HCT116 (cell line): ENCODE measurements at regions not wholly inside any gene's neighbourhood (a gene's known extent, or its start where the extent isn't known, plus 50 kb on each side); places are given as distances from the start of the nearest gene placed in this dataset.

Experiments
- ATAC-seq: fragments of 200-7000 bp; cut with Tn5 transposase; 2 replicates; pipeline ENCODE4 v1.9.1; 2020; ENCODE audit warnings: mild to moderate bottlenecking, moderate library complexity
- BruUV-seq: library from RNA; stranded (reverse); fragments of 400-500 nt; replicated peaks from 2 replicates; lab custom pipeline; 2021; lab: Mats Ljungman, UMichigan
- CTCF ChIA-PET: fragments of 300-600 bp; sonication (Branson Sonifier 250); formaldehyde crosslinking; loops from one replicate; lab custom pipeline; 2021; ENCODE audit warnings: antibody characterized with exemption; lab: Charles Lee
- POLR2A ChIA-PET: fragments of 300-600, 350-600 bp; sonication (Branson Sonifier 250); formaldehyde crosslinking; loops from one replicate; lab custom pipeline; 2021; ENCODE audit warnings: antibody characterized with exemption; lab: Charles Lee
- RAD21 ChIA-PET, 2 experiments: fragments of 300-600 bp; sonication (Branson Sonifier 250); formaldehyde crosslinking; loops; one replicate each; lab custom pipeline; 2023; ENCODE audit warnings: low total read pairs in 2 of 2; ENCODE audit not compliant: uncharacterized antibody in 2 of 2, unreplicated experiment in 2 of 2, low non-redundant PET in 1 of 2; lab: Charles Lee
- DNase-seq: peaks from one replicate; pipeline ENCODE4 v3.0.0-alpha.2; 2010; ENCODE audit warnings: low read depth, low spot score
- H2AFZ ChIP-seq: fragments of 200-600 bp; shearing (Covaris generic), sonication (generic); 2 replicates; pipeline ENCODE4 v1.6.1; 2017; ENCODE audit warnings: low read depth, mixed run types, mixed read lengths, antibody characterized with exemption, low read length; ENCODE audit not compliant: poor library complexity, severe bottlenecking
- H3K27ac ChIP-seq: 2 replicates; pipeline ENCODE4 v1.5.1; 2012; ENCODE audit warnings: low read depth, low read length
- H3K27me3 ChIP-seq: fragments of 200-600 bp; sonication (generic); 2 replicates; pipeline ENCODE4 v1.6.1; 2016; ENCODE audit warnings: mixed run types, low read length, mixed read lengths; ENCODE audit not compliant: insufficient read depth
- H3K36me3 ChIP-seq, 2 experiments: fragments of 200-500 bp in 1 of 2; fragments of 200-600 bp in 1 of 2; sonication (Bioruptor generic) in 1 of 2; sonication (generic) in 1 of 2; 2 replicates each; pipeline versions ENCODE4 v1.5.1 to v1.6.1; 2014 to 2016; ENCODE audit warnings: low read length in 2 of 2, inconsistent platforms in 1 of 2, mixed read lengths in 1 of 2, mixed run types in 1 of 2; ENCODE audit not compliant: insufficient read depth in 2 of 2, control insufficient read depth in 1 of 2
- H3K4me1 ChIP-seq, 2 experiments: fragments of 200-600 bp in 1 of 2; sonication (generic) in 1 of 2; 2 replicates each; pipeline versions ENCODE4 v1.5.1 to v1.6.1; 2012 to 2017; ENCODE audit warnings: low read length in 2 of 2, inconsistent platforms in 1 of 2, mild to moderate bottlenecking in 1 of 2, mixed read lengths in 1 of 2, mixed run types in 1 of 2, moderate library complexity in 1 of 2; ENCODE audit not compliant: insufficient read depth in 2 of 2, control insufficient read depth in 1 of 2
- H3K4me2 ChIP-seq: fragments of 200-600 bp; sonication (generic); 2 replicates; pipeline ENCODE4 v1.6.1; 2017; ENCODE audit warnings: mixed run types, low read length, mixed read lengths
- H3K4me3 ChIP-seq, 2 experiments: fragments of 200-600 bp in 1 of 2; sonication (generic) in 1 of 2; replicated peaks in 1 of 2; 2 replicates each; pipeline ENCODE4 v1.5.1; 2011 to 2016; ENCODE audit warnings: low read length in 2 of 2, control low read depth in 1 of 2, low read depth in 1 of 2, mild to moderate bottlenecking in 1 of 2, mixed read lengths in 1 of 2, mixed run types in 1 of 2
- H3K79me2 ChIP-seq: fragments of 200-600 bp; sonication (generic); 2 replicates; pipeline ENCODE4 v1.6.1; 2017; ENCODE audit warnings: mild to moderate bottlenecking, mixed run types, low read length, moderate library complexity, mixed read lengths; ENCODE audit not compliant: insufficient read depth
- H3K9ac ChIP-seq: fragments of 200-600 bp; sonication (generic); 2 replicates; pipeline ENCODE4 v1.6.1; 2016; ENCODE audit warnings: low read length, mixed read lengths
- H3K9me2 ChIP-seq: fragments of 200-600 bp; sonication (generic), shearing (Covaris generic); 2 replicates; pipeline ENCODE4 v1.6.1; 2017; ENCODE audit warnings: mixed run types, mild to moderate bottlenecking, moderate library complexity; ENCODE audit not compliant: insufficient read depth
- H3K9me3 ChIP-seq, 2 experiments: fragments of 200-500 bp in 1 of 2; fragments of 200-600 bp in 1 of 2; sonication (Bioruptor generic) in 1 of 2; sonication (generic) in 1 of 2; 2 replicates each; pipeline ENCODE4 v1.6.1; 2014 to 2017; ENCODE audit warnings: low read length in 2 of 2, mixed read lengths in 2 of 2, inconsistent platforms in 1 of 2, low read depth in 1 of 2, mild to moderate bottlenecking in 1 of 2, mixed run types in 1 of 2, moderate library complexity in 1 of 2; ENCODE audit not compliant: control insufficient read depth in 1 of 2, insufficient read depth in 1 of 2
- H4K20me1 ChIP-seq: fragments of 200-600 bp; sonication (generic), shearing (Covaris generic); 2 replicates; pipeline ENCODE4 v1.6.1; 2017; ENCODE audit warnings: mixed run types, mild to moderate bottlenecking, moderate library complexity; ENCODE audit not compliant: insufficient read depth
- ATF3 ChIP-seq: IDR thresholded peaks from 2 replicates; pipeline ENCODE4 v1.6.1; 2012
- CBX3 ChIP-seq: IDR thresholded peaks from 2 replicates; pipeline ENCODE4 v1.6.1; 2012; ENCODE audit warnings: low read depth
- EZH2 ChIP-seq: fragments of 200-600 bp; sonication (generic); IDR thresholded peaks from 2 replicates; pipeline ENCODE4 v1.6.1; 2017; ENCODE audit warnings: antibody characterized with exemption, mixed run types
- EZH2phosphoT487 ChIP-seq: fragments of 200-600 bp; IDR thresholded peaks from 2 replicates; pipeline ENCODE4 v1.6.1; 2018; ENCODE audit warnings: antibody characterized with exemption, borderline replicate concordance
- JUND ChIP-seq: IDR thresholded peaks from 2 replicates; pipeline ENCODE4 v1.6.1; 2012
- POLR2A ChIP-seq: IDR thresholded peaks from 2 replicates; pipeline ENCODE4 v1.7.0; 2011; ENCODE audit warnings: borderline replicate concordance; ENCODE audit not compliant: insufficient read depth, insufficient read length; ENCODE audit errors: extremely low read depth
- POLR2AphosphoS5 ChIP-seq: IDR thresholded peaks from 2 replicates; pipeline ENCODE4 v1.6.1; 2011; ENCODE audit warnings: mild to moderate bottlenecking, low read depth, low read length, moderate library complexity
- RAD21 ChIP-seq: IDR thresholded peaks from 2 replicates; pipeline ENCODE4 v1.6.1; 2012; ENCODE audit warnings: low read depth, mild to moderate bottlenecking
- REST ChIP-seq: IDR thresholded peaks from 2 replicates; pipeline ENCODE4 v1.6.1; 2012; ENCODE audit warnings: low read depth
- SIN3A ChIP-seq: IDR thresholded peaks from 2 replicates; pipeline ENCODE4 v1.6.1; 2012; ENCODE audit warnings: low read depth
- SRF ChIP-seq: IDR thresholded peaks from 2 replicates; pipeline ENCODE4 v1.6.1; 2012; ENCODE audit warnings: low read depth
- TCF7L2 ChIP-seq: IDR thresholded peaks from 2 replicates; pipeline ENCODE4 v1.7.0; 2011; ENCODE audit warnings: borderline replicate concordance, inconsistent platforms; ENCODE audit not compliant: insufficient read depth, insufficient read length; ENCODE audit errors: extremely low read depth
- ZBTB33 ChIP-seq: IDR thresholded peaks from 2 replicates; pipeline ENCODE4 v1.6.1; 2011; ENCODE audit warnings: mild to moderate bottlenecking, low read length, moderate library complexity; ENCODE audit not compliant: insufficient replicate concordance; ENCODE audit errors: extremely low read depth
- ZFX ChIP-seq: fragments of 450-650 bp; IDR thresholded peaks from 2 replicates; pipeline ENCODE4 v1.6.1; 2017
- ZNF274 ChIP-seq: fragments of 200-500 bp; sonication (Bioruptor generic); IDR thresholded peaks from 2 replicates; pipeline ENCODE4 v1.6.1; 2014; ENCODE audit warnings: mild to moderate bottlenecking, low read depth, low read length, inconsistent platforms
- intact Hi-C: fragments of 100-400 bp; cut with micrococcal nuclease; formaldehyde crosslinking; loops from 2 replicates; pipeline ENCODE4 v1.10.0; 2022

DNA sequence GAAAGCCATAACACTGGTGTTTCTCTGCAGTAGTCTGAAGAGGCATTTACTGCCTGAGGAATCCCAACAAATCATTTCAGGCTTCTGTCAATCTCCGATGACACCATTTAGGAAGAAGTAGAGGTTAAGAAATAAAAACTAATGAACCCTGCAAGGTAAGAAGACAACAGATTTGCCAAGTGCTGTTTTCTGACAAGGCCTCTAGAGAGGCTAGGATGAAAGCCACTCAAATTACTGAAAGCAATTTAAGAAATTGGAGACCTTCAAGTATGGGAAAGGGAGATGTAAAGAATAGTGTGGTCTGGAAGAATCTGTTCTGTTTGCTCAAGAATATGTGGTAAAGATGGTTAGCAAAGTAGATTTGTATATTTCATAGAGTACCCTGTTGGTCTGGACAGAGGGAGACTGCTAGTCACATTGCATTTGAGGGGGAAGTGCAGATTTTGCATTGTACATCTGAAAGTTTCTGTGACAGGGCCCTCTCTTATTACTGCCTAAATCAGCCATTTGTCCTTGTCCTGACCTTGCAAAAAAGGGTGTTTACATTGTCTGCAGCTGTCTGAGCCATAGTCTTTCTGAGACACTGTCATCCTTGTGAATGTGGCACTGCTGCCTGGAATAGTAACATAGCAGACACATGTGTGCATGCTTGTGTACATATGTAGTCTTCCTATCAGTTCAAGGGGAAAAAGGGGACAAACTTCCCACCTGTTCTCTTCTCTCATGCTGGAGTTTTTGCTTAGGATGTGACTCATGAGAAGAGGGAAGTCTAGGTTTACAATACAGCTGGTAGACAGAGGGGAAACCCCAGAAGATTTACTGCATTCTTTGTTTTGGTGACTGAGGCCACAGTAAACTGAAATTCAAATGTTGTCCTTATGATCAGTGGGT is 640.2 kb upstream of the KIRREL3 start:
- Histone ChIP-seq H3K27me3 (no peaks in the 10 kb centered on the region), H3K4me2 (no peak overlapping the region), H3K4me3 (no peak overlapping the region), H3K79me2 (no peaks in the 10 kb centered on the region), H2AFZ (no peak overlapping the region), H3K36me3 (no peaks in the 10 kb centered on the region), H4K20me1 (no peaks in the 10 kb centered on the region), H3K27ac (no peak overlapping the region), H3K9me3 (peaks cover 0 to 15% of the 10 kb centered on the region in 2 experiments; a peak in 2 of 4 replicates), H3K9ac (no peak overlapping the region), H3K9me2 (no peaks in the 10 kb centered on the region), H3K4me1 (no peaks in the 10 kb centered on the region)
- intact Hi-C loops, result no loop called here
- RAD21 ChIA-PET, result no interaction called here
- BruUV-seq, result no TSS peak
- CTCF ChIA-PET, result no interaction called here
- DNase-seq, result no peak
- ATAC-seq, result no peak
- POLR2A ChIA-PET, result no interaction called here
- TF ChIP-seq ZNF274, result no peak

GRCh38 chr11:127639916-127640315 is 639.3 kb upstream of the KIRREL3 start:
- Histone ChIP-seq H3K9ac (no peak overlapping the region), H3K4me3 (no peak overlapping the region), H3K27me3 (no peaks in the 10 kb centered on the region), H2AFZ (no peak overlapping the region), H3K4me2 (no peak overlapping the region), H3K79me2 (no peaks in the 10 kb centered on the region), H3K27ac (no peak overlapping the region), H3K9me2 (no peaks in the 10 kb centered on the region), H3K36me3 (no peaks in the 10 kb centered on the region), H3K9me3 (peaks cover 0 to 21% of the 10 kb centered on the region in 2 experiments; a peak in 2 of 4 replicates), H4K20me1 (no peaks in the 10 kb centered on the region), H3K4me1 (no peaks in the 10 kb centered on the region)
- intact Hi-C loops, result no loop called here
- RAD21 ChIA-PET, result no interaction called here
- POLR2A ChIA-PET, result no interaction called here
- no peak for DNase-seq
- ATAC-seq, result no peak
- CTCF ChIA-PET, result no interaction called here
- BruUV-seq, result no TSS peak
- TF ChIP-seq ATF3 (no peak), EZH2 (no peak), JUND (no peak), RAD21 (no peak), POLR2AphosphoS5 (no peak), TCF7L2 (no peak), ZBTB33 (no peak), POLR2A (no peak), REST (no peak), SIN3A (no peak), EZH2phosphoT487 (no peak), CBX3 (no peak), SRF (no peak), ZFX (no peak)
